ENCODE measurements at regions not wholly inside any gene's neighbourhood (a gene's known extent, or its start where the extent isn't known, plus 50 kb on each side); places are given as distances from the start of the nearest gene placed in this dataset.
A peak's percentile ranks its signal among the peaks of the same experiment; 100 is the strongest.
"Not testable (repeated sequence)": the region's sequence is repeated elsewhere in the genome, so short reads cannot be mapped to it uniquely, and the experiment has no call there.

GRCh38 chr21:23130308-23130707, 2132.1 kb downstream of the NCAM2 start:
- DNase-seq = no peak

- peak; percentile 50 for DNase-seq
Measured at GRCh38 chr21:23131177-23131576, 2133.0 kb downstream of the NCAM2 start.

- DNase-seq = no peak
Measured at GRCh38 chr21:23138797-23139196, 2140.6 kb downstream of the NCAM2 start.

- DNase-seq = peak; percentile 16
Measured at GRCh38 chr21:23152130-23152529, 2153.9 kb downstream of the NCAM2 start.

- DNase-seq = not testable (repeated sequence)
Measured at GRCh38 chr21:23153842-23154241, 2155.6 kb downstream of the NCAM2 start.

GRCh38 chr21:23155281-23155680, 2157.1 kb downstream of the NCAM2 start:
- no peak for DNase-seq

- DNase-seq = no peak
Measured at GRCh38 chr21:23160914-23161313, 2162.7 kb downstream of the NCAM2 start.

GRCh38 chr21:23162198-23162946, 2164.2 kb downstream of the NCAM2 start:
- DNase-seq = no peak
